NCI-H524 treated with DMSO at 0.1 percent for 48 hours (cell line): ENCODE measurements at regions not wholly inside any gene's neighbourhood (a gene's known extent, or its start where the extent isn't known, plus 50 kb on each side); places are given as distances from the start of the nearest gene placed in this dataset.
A peak's percentile ranks its signal among the peaks of the same experiment; 100 is the strongest.
"Not testable (repeated sequence)": the region's sequence is repeated elsewhere in the genome, so short reads cannot be mapped to it uniquely, and the experiment has no call there.

Experiments
- DNase-seq: peaks from one replicate; lab custom pipeline; 2025; lab: John Stamatoyannopoulos, UW

DNA sequence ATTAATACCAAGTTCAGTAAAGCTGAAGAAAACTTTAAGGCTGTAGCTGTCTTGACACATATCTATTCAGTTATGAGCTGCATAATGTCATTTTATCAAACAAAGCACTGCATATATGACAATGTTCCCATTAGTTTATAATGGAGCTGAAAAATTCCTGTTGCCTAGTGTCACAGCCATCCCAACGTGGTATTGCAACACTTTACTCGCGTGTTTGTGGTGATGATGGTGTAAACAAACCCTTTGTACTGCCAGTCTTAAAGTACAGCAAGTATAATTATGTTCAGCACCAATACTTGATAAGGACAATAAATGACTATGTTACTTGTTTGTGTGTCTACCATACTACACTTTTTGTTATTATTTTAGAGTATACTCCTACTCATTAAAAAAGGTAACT, 1415.6 kb upstream of the PCDH7 start:
- DNase-seq: no peak

GRCh38 chr4:29307256-29307655, 1412.9 kb upstream of the PCDH7 start:
- DNase-seq: no peak

DNA sequence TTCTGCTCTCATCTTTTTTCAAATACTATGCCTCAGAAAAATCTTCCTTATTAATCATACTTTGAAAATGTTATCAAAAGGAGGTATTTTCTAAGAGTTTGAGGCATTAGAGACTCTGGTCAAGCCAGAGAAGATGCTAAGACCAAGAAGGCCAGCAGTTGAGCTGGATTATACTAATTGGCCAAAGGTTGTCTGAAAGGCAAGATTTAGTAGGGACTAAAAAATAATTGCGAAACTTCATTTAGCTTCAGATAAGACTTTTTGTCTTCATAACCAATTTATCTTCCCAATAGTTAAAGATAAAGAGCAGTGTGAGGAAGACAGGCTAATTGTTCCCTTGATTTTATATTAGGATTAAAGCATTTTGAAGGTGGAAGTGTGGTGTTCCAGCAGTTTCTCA, 1412.4 kb upstream of the PCDH7 start:
- DNase-seq: no peak

DNA sequence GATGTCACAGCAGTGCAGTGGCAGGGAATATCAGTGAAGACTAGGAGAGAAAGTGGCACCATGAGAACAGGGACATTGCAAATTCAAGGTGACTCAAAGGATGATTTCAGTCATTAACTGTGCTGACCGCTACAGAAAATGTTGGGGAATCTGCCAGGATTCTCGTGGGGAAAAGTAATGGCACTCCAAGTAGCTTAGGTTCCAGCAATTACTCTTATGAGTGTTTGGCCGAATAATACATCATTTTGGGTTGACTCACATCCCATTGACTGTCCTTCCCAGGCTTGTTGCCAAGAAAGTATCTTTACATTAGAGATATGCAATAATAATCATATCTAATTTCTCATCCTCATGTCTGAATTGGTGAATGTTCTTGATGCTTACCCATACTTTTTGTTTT, 1411.1 kb upstream of the PCDH7 start:
- no peak for DNase-seq

GRCh38 chr4:29310252-29310651, 1409.9 kb upstream of the PCDH7 start:
- DNase-seq: no peak

DNA sequence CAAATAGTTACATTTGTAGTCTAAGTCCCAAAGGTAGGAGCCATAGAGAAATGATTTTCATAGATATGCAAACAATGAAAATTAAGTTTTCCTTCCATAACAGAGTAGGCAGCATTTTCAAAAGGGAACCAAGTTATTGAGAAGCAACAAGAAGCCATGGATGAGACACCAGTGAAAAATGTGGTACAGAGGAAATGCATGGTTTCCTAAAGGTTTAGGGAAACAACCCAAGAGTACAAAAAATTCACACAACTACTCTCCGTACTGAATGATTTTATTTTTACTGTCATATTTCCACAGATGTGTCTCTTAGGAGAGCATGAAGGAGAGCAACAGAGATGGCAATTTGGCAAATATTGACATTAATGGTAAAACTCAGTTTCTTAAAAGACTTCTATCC, 1408.9 kb upstream of the PCDH7 start:
- no peak for DNase-seq

GRCh38 chr4:29319663-29320340, 1400.4 kb upstream of the PCDH7 start:
- DNase-seq: no peak

- no peak for DNase-seq
Measured at GRCh38 chr4:29320947-29321620, 1399.1 kb upstream of the PCDH7 start.

DNA sequence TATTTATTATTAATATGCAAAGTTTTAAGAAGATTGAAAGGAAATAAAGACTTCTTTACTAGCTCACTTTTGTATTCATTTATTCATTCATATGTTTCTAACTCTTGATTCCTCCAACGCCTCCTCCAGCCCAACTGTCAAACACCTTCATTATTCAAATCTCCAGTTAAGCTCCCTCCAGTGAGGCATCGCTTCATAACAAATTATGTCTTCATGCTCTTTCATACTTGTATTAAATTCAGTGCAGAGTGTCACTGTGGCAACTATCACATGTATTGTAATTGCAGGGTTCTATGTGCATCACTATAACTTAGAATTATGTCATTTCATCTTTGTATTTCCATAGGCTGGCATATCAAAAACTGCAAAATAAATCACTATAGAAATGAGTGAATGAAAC, 1394.2 kb upstream of the PCDH7 start:
- no peak for DNase-seq

GRCh38 chr4:29326816-29327215, 1393.4 kb upstream of the PCDH7 start:
- DNase-seq: no peak

DNA sequence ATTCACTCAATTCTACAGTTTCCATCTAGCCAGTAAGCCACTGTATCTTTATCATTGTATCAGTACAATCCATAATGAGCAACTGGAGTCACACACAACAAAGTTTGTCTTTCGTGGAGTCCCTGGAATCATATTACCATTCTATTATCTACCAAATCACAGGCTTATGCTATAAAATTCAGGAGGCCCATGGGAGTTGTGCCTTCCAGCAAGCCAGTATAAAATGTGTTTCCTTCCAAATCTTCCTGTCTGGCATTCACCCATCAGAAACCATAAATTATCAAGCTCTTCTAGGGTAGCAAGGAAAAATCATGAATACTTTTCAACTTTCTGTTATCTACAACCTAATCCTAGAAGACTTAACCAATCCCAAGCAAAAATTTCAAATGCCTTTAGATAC, 1383.3 kb upstream of the PCDH7 start:
- DNase-seq: no peak

DNA sequence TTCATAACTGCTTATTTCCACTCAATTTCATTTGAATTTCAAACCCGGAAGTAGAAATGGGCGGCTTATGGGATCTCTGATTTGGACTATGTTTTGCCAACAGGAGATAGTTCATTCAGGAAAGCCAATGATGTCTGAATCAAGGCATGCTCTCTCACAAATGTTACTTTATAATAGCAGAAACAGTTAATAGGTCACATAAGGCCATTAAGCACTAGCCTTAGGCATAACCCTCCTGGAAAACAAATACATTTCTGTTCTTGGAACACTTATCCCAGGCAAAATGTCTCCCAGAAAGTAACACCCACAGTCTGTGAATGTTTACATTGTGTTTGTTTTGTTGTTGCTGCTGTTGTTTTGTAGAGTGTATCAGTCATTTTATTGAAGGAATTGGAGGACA, 1347.2 kb upstream of the PCDH7 start:
- no peak for DNase-seq

- DNase-seq: peak; percentile 21
Measured at GRCh38 chr4:29375716-29376115, 1344.5 kb upstream of the PCDH7 start.

GRCh38 chr4:29378237-29378636, 1341.9 kb upstream of the PCDH7 start:
- not testable (repeated sequence) for DNase-seq

DNA sequence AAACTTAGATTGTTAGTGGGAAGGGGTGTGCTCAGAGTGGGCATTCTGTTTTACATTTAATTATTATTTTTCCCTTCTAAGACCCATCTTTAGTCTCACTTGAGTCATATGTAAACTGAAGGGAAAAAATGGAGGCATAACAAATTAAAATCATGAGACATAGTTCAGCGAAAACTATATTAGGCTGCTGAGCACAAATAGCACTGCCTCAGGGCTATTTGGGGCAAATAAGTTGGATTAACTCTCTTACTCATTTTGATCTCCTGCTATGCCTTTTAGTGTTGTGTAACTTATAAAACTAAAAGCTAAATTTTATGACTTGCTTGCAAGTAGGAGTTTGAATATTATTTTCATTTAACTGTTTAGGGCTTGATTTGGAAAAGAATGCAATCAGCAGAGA, 1329.2 kb upstream of the PCDH7 start:
- no peak for DNase-seq

GRCh38 chr4:29405116-29405515, 1315.1 kb upstream of the PCDH7 start:
- no peak for DNase-seq

DNA sequence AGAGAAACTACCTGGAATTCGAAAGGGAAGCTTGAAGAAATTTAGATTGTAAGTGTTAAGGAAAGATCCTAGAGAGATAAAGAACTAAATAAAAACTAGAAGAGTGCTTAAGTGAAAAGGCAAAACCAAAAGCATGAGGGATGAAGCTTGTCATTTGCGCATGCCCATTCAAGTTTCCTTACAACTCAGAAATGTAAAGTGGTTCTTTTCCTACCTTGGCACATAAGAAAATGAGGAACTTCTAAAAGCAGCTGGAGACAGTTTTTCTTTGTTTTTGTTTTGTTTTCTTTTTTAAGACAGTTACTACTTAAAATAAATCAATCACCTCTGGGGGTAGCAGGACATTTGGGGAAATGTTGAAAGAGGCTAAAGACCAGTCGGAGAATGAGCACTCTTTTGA, 1304.4 kb upstream of the PCDH7 start:
- DNase-seq: no peak

- DNase-seq: no peak
Measured at GRCh38 chr4:29423836-29424721, 1296.1 kb upstream of the PCDH7 start.

DNA sequence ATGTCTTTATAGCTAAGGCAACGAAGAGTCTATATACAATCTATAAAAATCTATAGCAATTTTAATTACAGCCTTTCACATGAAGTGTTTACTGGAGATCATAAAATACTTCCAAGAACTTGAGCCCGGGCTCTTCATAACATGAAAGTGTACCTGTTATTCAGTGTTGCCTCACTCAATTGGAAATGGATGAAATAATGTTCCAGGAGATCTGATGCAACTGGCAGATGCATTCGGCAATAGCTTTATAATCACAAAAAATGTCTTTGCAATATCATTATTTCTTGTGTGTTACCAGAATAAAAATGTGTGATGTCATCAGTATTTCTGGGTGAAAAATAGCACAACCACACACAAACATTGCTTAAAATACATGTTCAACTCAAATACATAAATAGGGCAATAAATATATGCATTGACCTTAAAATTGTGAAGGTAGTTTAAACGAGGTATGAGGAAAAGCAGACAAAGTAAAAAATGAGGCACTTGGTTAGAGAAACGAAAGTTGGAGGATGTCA, 1266.8 kb upstream of the PCDH7 start:
- no peak for DNase-seq

DNA sequence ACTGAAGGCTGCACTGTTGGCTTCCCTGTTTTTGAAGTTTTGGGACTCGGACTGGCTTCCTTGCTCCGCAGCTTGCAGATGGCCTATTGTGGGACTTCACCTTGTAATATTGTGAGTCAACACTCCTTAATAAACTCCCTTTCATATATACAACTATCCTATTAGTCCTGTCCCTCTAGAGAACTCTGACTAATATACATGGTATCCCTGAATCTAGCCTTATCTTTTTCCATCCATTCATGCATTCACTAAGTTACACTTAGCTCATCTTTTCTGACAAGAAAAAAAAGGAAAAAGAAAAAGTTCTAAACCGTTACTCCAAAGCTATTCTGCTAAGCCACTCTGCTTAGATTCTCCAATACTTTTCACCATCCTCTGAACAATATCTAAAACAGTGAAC, 1260.2 kb upstream of the PCDH7 start:
- no peak for DNase-seq

DNA sequence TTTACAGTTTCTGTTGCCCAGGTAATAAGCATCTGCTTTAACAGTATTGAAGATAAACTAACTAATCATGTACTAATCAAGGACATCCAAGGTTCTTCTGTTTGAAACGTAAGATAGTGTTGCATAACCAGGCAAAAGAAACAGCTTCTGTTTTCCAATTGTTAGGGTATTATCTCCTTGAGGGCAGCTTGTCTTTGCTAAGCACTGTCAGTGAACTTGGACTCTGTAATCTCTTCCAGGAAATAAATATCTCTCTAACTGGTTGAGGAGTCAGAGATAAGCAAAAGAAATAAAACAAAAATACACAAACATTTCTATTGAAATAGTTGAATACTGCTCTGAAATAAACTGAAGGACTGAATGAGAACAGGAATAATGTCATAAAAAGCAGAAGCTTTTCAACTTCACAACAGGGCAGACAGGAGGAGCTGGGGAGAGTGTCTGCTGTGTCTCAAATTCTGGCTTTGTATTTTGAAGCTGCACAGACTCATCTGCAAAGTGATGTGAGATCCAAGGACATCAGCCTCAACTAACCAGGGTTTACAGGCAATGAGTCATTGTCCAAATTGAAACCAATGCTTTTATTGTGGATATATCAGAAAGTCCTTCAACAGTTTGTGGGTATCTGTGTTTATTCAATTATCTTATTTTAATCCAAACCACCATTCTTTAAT, 1253.0 kb upstream of the PCDH7 start:
- no peak for DNase-seq
